K562 (cell line): ENCODE measurements at regions not wholly inside any gene's neighbourhood (a gene's known extent, or its start where the extent isn't known, plus 50 kb on each side); places are given as distances from the start of the nearest gene placed in this dataset.

Source experiments
- ATAC-seq: fragments of 200-7000 bp; cut with Tn5 transposase; 3 replicates; pipeline ENCODE4 v1.9.1; 2020; ENCODE audit warnings: moderate library complexity
- BruUV-seq: library from RNA; stranded (reverse); fragments of 400-500 nt; replicated peaks from 2 replicates; lab custom pipeline; 2021; lab: Mats Ljungman, UMichigan
- CTCF ChIA-PET: fragments of 300-600 bp; formaldehyde crosslinking; extraction: SDS; loops from one replicate; lab custom pipeline; 2021; ENCODE audit warnings: low intra/inter-chr PET ratio; lab: Yijun Ruan, JAX
- POLR2A ChIA-PET: fragments of 300-600, 350-650 bp; sonication (Branson Sonifier 250); formaldehyde crosslinking; extraction: SDS; loops from one replicate; lab custom pipeline; 2021; ENCODE audit warnings: antibody characterized with exemption, inconsistent platforms; lab: Yijun Ruan, JAX
- DNase-seq, 4 experiments: peaks; one replicate each; pipeline versions ENCODE4 v3.0.0 to v3.0.0-alpha.2; 2011 to 2018; ENCODE audit warnings: low spot score in 3 of 4, mixed read lengths in 3 of 4; ENCODE audit errors: extremely low read depth in 1 of 4
- FAIRE-seq: peaks from 2 replicates; lab custom pipeline; 2011; peaks lifted over from hg19 to GRCh38; lab: Jason Lieb, UNC
- H2AFZ ChIP-seq: 2 replicates; pipeline ENCODE4 v1.6.0; 2011; ENCODE audit warnings: low read depth, low read length, control low read depth, inconsistent platforms
- H3K27ac ChIP-seq: fragments of 200-600 bp; 3 replicates; pipeline ENCODE4 v1.8.0; 2011; ENCODE audit warnings: low read depth, mild to moderate bottlenecking, control low read depth, inconsistent platforms, low read length, moderate library complexity, mixed read lengths; ENCODE audit errors: extremely low read depth
- H3K27me3 ChIP-seq, 2 experiments: fragments of 300-600 bp in 1 of 2; 2 replicates in 1 of 2; 3 replicates in 1 of 2; pipeline versions ENCODE4 v1.6.0 to v1.8.0; 2011; ENCODE audit warnings: inconsistent platforms in 2 of 2, low read length in 2 of 2, mild to moderate bottlenecking in 1 of 2, mixed read lengths in 1 of 2, moderate library complexity in 1 of 2; ENCODE audit not compliant: control insufficient read depth in 2 of 2, insufficient read depth in 2 of 2
- H3K36me3 ChIP-seq: fragments of 300-600 bp; 3 replicates; pipeline ENCODE4 v1.8.0; 2011; ENCODE audit warnings: mild to moderate bottlenecking, low read length, inconsistent platforms; ENCODE audit not compliant: control insufficient read depth, insufficient read depth
- H3K4me1 ChIP-seq, 2 experiments: fragments of 200-600 bp in 1 of 2; replicated peaks in 1 of 2; 2 replicates in 1 of 2; 3 replicates in 1 of 2; pipeline versions ENCODE4 v1.5.1 to v1.8.0; 2011; ENCODE audit warnings: inconsistent platforms in 2 of 2, low read length in 2 of 2, mild to moderate bottlenecking in 1 of 2, mixed read lengths in 1 of 2, moderate library complexity in 1 of 2; ENCODE audit not compliant: control insufficient read depth in 2 of 2, insufficient read depth in 2 of 2
- H3K4me2 ChIP-seq: 2 replicates; pipeline ENCODE4 v1.6.1; 2011; ENCODE audit warnings: low read length, control low read depth, inconsistent platforms, mixed read lengths; ENCODE audit not compliant: insufficient read depth
- H3K4me3 ChIP-seq: fragments of 200-600 bp; sonication (generic), shearing (Covaris generic); 2 replicates; pipeline ENCODE4 v1.5.1; 2016; ENCODE audit warnings: control low read depth, inconsistent platforms
- H3K79me2 ChIP-seq: fragments of 200-600 bp; 3 replicates; pipeline ENCODE4 v1.8.0; 2011; ENCODE audit warnings: low read length, inconsistent platforms; ENCODE audit not compliant: control insufficient read depth, insufficient read depth
- H3K9ac ChIP-seq, 2 experiments: 2 replicates each; pipeline versions ENCODE4 v1.6.0 to v1.6.1; 2011; ENCODE audit warnings: low read depth in 2 of 2, low read length in 2 of 2, control low read depth in 1 of 2, inconsistent platforms in 1 of 2, mild to moderate bottlenecking in 1 of 2, mixed read lengths in 1 of 2; ENCODE audit not compliant: insufficient read depth in 1 of 2
- H3K9me1 ChIP-seq: one replicate; pipeline ENCODE4 v1.6.0; 2011; ENCODE audit warnings: inconsistent platforms, mild to moderate bottlenecking, low read length, moderate library complexity; ENCODE audit not compliant: control insufficient read depth, insufficient read depth
- H3K9me3 ChIP-seq: replicated peaks from 2 replicates; pipeline ENCODE4 v1.5.1; 2011; ENCODE audit warnings: low read depth, low read length, inconsistent platforms; ENCODE audit not compliant: control insufficient read depth, insufficient read depth
- H4K20me1 ChIP-seq: replicated peaks from 2 replicates; pipeline ENCODE4 v1.6.1; 2011; ENCODE audit warnings: low read length, inconsistent platforms, mixed read lengths; ENCODE audit not compliant: control insufficient read depth, insufficient read depth
- FOSL1 ChIP-seq: fragments of 200-800 bp; sonication (Bioruptor generic); conservative IDR thresholded peaks from 2 replicates; pipeline ENCODE4 v1.6.1; 2016; ENCODE audit warnings: missing genetic modification characterization, missing compliant biosample characterization
- KLF10 ChIP-seq: fragments of 250-450 bp; sonication (Bioruptor Pico); IDR thresholded peaks from 2 replicates; pipeline ENCODE4 v1.6.1; 2021; ENCODE audit warnings: matching md5 sums
- MED1 ChIP-seq: sonication (generic); formaldehyde crosslinking; IDR thresholded peaks from 2 replicates; pipeline ENCODE4 v1.8.1; 2023; ENCODE audit warnings: missing genetic modification reagents, borderline replicate concordance
- MTF1 ChIP-seq: fragments of 250-450 bp; sonication (Bioruptor Pico); IDR thresholded peaks from 2 replicates; pipeline ENCODE4 v1.9.0; 2021; ENCODE audit warnings: moderate library complexity, mild to moderate bottlenecking, inconsistent platforms, borderline replicate concordance
- NRF1 ChIP-seq, 2 experiments: fragments of 450-650 bp; IDR thresholded peaks in 1 of 2; conservative IDR thresholded peaks in 1 of 2; 2 replicates each; pipeline ENCODE4 v1.6.1; 2014; ENCODE audit warnings: mild to moderate bottlenecking in 2 of 2
- POU5F1 ChIP-seq: fragments of 150-350 bp; IDR thresholded peaks from 2 replicates; pipeline ENCODE4 v1.6.1; 2014; ENCODE audit warnings: borderline replicate concordance, low read length, low read depth, mild to moderate bottlenecking; ENCODE audit not compliant: partially characterized antibody
- PPARD ChIP-seq: fragments of 250-450 bp; sonication (Bioruptor Pico); IDR thresholded peaks from 2 replicates; pipeline ENCODE4 v1.8.0; 2022; ENCODE audit warnings: inconsistent platforms, mild to moderate bottlenecking, moderate library complexity
- RBM25 ChIP-seq: fragments of 200-400 bp; formaldehyde crosslinking; IDR thresholded peaks from 2 replicates; pipeline ENCODE4 v1.6.1; 2018; ENCODE audit warnings: low read length, low read depth, moderate library complexity; ENCODE audit not compliant: severe bottlenecking
- RFX5 ChIP-seq: IDR thresholded peaks from 2 replicates; pipeline ENCODE4 v1.6.1; 2011; ENCODE audit warnings: low read depth, mild to moderate bottlenecking, improper control_type of control experiment, low read length
- RHOXF2B ChIP-seq: fragments of 250-450 bp; sonication (Bioruptor Pico); conservative IDR thresholded peaks from 2 replicates; pipeline ENCODE4 v1.5.1; 2021
- SREBF1 ChIP-seq: fragments of 150-350 bp; IDR thresholded peaks from 2 replicates; pipeline ENCODE4 v1.6.1; 2014; ENCODE audit warnings: antibody characterized with exemption, low read depth, low read length, borderline replicate concordance
- STAT5A ChIP-seq: IDR thresholded peaks from 2 replicates; pipeline ENCODE4 v1.6.1; 2012; ENCODE audit warnings: low read length, inconsistent platforms, borderline replicate concordance
- WHSC1 ChIP-seq: IDR thresholded peaks from one replicate; pipeline ENCODE4 v1.6.1; 2012; ENCODE audit warnings: low read length, control low read depth, inconsistent platforms
- ZSCAN29 ChIP-seq: fragments of 450-650 bp; IDR thresholded peaks from 2 replicates; pipeline ENCODE4 v1.6.1; 2017
- WGBS: fragments of 100-300 bp; shearing (Covaris generic); methylation state at CpG from one replicate; pipeline ENCODE4 v1.1.6; 2016; ENCODE audit warnings: low coverage, mixed read lengths; ENCODE audit not compliant: insufficient coverage; ENCODE audit errors: missing lambda C conversion rate; 5-methylcytosine and 5-hydroxymethylcytosine counted together
- in situ Hi-C: fragments of 300-500 bp; cut with MboI; formaldehyde crosslinking; loops from 4 replicates; pipeline ENCODE4 v1.15.0; 2018; ENCODE audit warnings: inconsistent platforms, mixed read lengths
- intact Hi-C: fragments of 100-400 bp; cut with micrococcal nuclease; formaldehyde crosslinking; loops from 2 replicates; pipeline ENCODE4 v1.14.2; 2022
- TF ChIP-seq, protein P1 (sequence below): fragments of 450-650 bp; formaldehyde crosslinking; IDR thresholded peaks from 2 replicates; pipeline ENCODE4 v1.4.0; 2020; ENCODE audit warnings: mild to moderate bottlenecking, moderate library complexity
- TF ChIP-seq, protein P2 (sequence below), 2 experiments: fragments of 450-650 bp; IDR thresholded peaks; 2 replicates each; pipeline ENCODE4 v1.6.1; 2016
- TF ChIP-seq, protein P3 (sequence below): sonication (generic); formaldehyde crosslinking; IDR thresholded peaks from 2 replicates; pipeline ENCODE4 v1.8.1; 2023; ENCODE audit warnings: mild to moderate bottlenecking, missing genetic modification reagents

DNA sequence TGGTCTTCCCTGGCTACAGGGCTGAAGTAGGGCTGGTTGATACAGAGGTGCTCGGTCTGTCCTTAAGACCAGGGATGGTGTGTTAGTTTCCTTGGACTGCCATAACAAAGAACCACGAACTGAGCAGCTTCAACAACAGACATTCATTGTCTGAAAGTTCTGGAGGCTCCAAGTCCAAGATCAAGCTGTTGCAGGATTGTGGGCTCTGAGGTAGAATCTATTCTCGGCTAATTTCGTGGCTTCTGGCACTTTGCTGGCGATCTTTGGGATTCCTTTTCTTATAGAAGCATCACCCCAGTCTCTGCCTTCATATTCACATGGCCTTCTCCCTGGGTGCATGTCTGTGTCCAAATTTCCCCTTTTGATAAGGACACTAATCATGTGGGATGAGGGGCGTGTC lies 112.1 kb upstream of the ITGB1 start (continued):
- no peak for TF ChIP-seq FOSL1 (tag)
- no peak for TF ChIP-seq PPARD (CRISPR knock-in tag)
- TF ChIP-seq, protein P1, sequence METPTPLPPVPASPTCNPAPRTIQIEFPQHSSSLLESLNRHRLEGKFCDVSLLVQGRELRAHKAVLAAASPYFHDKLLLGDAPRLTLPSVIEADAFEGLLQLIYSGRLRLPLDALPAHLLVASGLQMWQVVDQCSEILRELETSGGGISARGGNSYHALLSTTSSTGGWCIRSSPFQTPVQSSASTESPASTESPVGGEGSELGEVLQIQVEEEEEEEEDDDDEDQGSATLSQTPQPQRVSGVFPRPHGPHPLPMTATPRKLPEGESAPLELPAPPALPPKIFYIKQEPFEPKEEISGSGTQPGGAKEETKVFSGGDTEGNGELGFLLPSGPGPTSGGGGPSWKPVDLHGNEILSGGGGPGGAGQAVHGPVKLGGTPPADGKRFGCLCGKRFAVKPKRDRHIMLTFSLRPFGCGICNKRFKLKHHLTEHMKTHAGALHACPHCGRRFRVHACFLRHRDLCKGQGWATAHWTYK (CRISPR knock-in tag) = no peak
- TF ChIP-seq RHOXF2B (CRISPR knock-in tag) = no peak
- TF ChIP-seq ZSCAN29 = no peak
- TF ChIP-seq, all 486 proteins: peak for 0

DNA sequence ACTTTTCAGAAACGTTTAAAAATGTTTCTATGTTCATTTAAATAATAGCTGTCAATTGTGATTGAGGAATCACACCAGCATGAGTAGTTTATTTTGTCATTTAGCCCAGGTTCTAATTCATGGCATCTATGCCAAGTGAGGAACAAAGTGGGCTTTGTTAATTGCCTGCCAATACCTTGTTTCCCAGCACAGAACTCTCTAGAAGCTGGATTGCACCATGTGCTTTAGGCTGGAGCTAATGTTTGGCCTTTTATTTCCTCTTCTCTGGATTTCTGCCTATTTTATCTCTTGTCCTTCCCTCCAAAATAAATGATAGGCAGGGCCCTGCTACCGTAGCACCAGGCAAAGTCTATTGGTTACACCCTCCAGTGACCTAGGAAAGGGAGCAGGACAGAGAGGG lies 109.9 kb upstream of the ITGB1 start:
- no peak overlapping the region for H3K27ac ChIP-seq
- H3K27me3 ChIP-seq = no peaks in the 10 kb centered on the region
- WGBS = 0% methylated on average over 2 of the region's 2 CpGs
- H3K9me1 ChIP-seq = no peaks in the 10 kb centered on the region
- H3K4me3 ChIP-seq = no peak overlapping the region
- no peak overlapping the region for H3K4me2 ChIP-seq
- H3K4me1 ChIP-seq = peaks cover 0 to 5% of the 10 kb centered on the region in 2 experiments; a peak in 2 of 5 replicates
- H3K9ac ChIP-seq = no peak overlapping the region
- ChIA-PET POLR2A (interaction anchor here (0.7 kb wide), 1 partner anchor 34 kb away, joined by 3 read pairs; no protein-coding TSS in a partner anchor), CTCF (interaction anchor here (0.8 kb wide), 1 partner anchor 135 kb away, joined by 3 read pairs; no protein-coding TSS in a partner anchor)
- no peak for DNase-seq
- H4K20me1 ChIP-seq = no peaks in the 10 kb centered on the region
- no peaks in the 10 kb centered on the region for H3K36me3 ChIP-seq
- no peak for ATAC-seq
- intact Hi-C loops = loop anchor here (1.0 to 2.0 kb wide), 2 partner anchors 18 to 57 kb away; no protein-coding TSS in a partner anchor
- FAIRE-seq = no peak
- BruUV-seq = no TSS peak
- no peaks in the 10 kb centered on the region for H3K9me3 ChIP-seq
- in situ Hi-C loops = no loop called here
- H2AFZ ChIP-seq = no peak overlapping the region
- no peaks in the 10 kb centered on the region for H3K79me2 ChIP-seq
- no peak for TF ChIP-seq NRF1 (conservative IDR thresholded peaks at IDR 0.05 in 1 of 2, IDR thresholded peaks at IDR 0.05 in 1 of 2)
- TF ChIP-seq MTF1 (CRISPR knock-in tag) = no peak
- TF ChIP-seq, protein P2, sequence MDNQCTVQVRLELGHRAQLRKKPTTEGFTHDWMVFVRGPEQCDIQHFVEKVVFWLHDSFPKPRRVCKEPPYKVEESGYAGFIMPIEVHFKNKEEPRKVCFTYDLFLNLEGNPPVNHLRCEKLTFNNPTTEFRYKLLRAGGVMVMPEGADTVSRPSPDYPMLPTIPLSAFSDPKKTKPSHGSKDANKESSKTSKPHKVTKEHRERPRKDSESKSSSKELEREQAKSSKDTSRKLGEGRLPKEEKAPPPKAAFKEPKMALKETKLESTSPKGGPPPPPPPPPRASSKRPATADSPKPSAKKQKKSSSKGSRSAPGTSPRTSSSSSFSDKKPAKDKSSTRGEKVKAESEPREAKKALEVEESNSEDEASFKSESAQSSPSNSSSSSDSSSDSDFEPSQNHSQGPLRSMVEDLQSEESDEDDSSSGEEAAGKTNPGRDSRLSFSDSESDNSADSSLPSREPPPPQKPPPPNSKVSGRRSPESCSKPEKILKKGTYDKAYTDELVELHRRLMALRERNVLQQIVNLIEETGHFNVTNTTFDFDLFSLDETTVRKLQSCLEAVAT (IDR thresholded peaks at IDR 0.05) = no peak
- no peak for TF ChIP-seq MED1 (CRISPR knock-in tag)
- no peak for TF ChIP-seq RFX5
- TF ChIP-seq SREBF1 = no peak
- no peak for TF ChIP-seq RBM25
- TF ChIP-seq KLF10 = no peak
- no peak for TF ChIP-seq POU5F1
- TF ChIP-seq STAT5A = no peak
- TF ChIP-seq, protein P3, sequence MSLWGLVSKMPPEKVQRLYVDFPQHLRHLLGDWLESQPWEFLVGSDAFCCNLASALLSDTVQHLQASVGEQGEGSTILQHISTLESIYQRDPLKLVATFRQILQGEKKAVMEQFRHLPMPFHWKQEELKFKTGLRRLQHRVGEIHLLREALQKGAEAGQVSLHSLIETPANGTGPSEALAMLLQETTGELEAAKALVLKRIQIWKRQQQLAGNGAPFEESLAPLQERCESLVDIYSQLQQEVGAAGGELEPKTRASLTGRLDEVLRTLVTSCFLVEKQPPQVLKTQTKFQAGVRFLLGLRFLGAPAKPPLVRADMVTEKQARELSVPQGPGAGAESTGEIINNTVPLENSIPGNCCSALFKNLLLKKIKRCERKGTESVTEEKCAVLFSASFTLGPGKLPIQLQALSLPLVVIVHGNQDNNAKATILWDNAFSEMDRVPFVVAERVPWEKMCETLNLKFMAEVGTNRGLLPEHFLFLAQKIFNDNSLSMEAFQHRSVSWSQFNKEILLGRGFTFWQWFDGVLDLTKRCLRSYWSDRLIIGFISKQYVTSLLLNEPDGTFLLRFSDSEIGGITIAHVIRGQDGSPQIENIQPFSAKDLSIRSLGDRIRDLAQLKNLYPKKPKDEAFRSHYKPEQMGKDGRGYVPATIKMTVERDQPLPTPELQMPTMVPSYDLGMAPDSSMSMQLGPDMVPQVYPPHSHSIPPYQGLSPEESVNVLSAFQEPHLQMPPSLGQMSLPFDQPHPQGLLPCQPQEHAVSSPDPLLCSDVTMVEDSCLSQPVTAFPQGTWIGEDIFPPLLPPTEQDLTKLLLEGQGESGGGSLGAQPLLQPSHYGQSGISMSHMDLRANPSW (CRISPR knock-in tag) = no peak
- no peak for TF ChIP-seq WHSC1
